Transverse colon (tissue), 3 donors: ENCODE measurements at regions not wholly inside any gene's neighbourhood (a gene's known extent, or its start where the extent isn't known, plus 50 kb on each side); places are given as distances from the start of the nearest gene placed in this dataset.

ENCODE experiments used
- CTCF ChIP-seq, 5 experiments: fragments of 200-600 bp in 3 of 5; fragments of 450-650 bp in 2 of 5; sonication (generic) in 3 of 5; IDR thresholded peaks; 1 replicate in 2 of 5; 2 replicates in 3 of 5; pipeline ENCODE4 v1.5.1; 2016 to 2017; ENCODE audit warnings: antibody characterized with exemption in 5 of 5, inconsistent platforms in 3 of 5, mild to moderate bottlenecking in 2 of 5, moderate library complexity in 1 of 5
- EP300 ChIP-seq: sonication (generic); formaldehyde crosslinking; IDR thresholded peaks from one replicate; pipeline ENCODE4 v1.6.1; 2017; ENCODE audit warnings: antibody characterized with exemption, low read depth
- POLR2A ChIP-seq: fragments of 450-650 bp; IDR thresholded peaks from one replicate; pipeline ENCODE4 v1.6.1; 2016; ENCODE audit warnings: antibody characterized with exemption, mild to moderate bottlenecking, moderate library complexity

GRCh38 chr1:172949096-172949495 is 101.6 kb downstream of the TNFSF18 start:
- TF ChIP-seq POLR2A = no peak
- no peak for TF ChIP-seq CTCF (IDR thresholded peaks at IDR 0.05)
- no peak for TF ChIP-seq EP300
